HG02571 (cell line): ENCODE measurements at regions not wholly inside any gene's neighbourhood (a gene's known extent, or its start where the extent isn't known, plus 50 kb on each side); places are given as distances from the start of the nearest gene placed in this dataset.
"Not testable (repeated sequence)": the region's sequence is repeated elsewhere in the genome, so short reads cannot be mapped to it uniquely, and the experiment has no call there.

Experiments
- ATAC-seq: cut with Tn5 transposase; IDR thresholded peaks from one replicate; pipeline ENCODE4 v1.9.1; 2021; ENCODE audit warnings: mild to moderate bottlenecking, moderate library complexity; ENCODE audit not compliant: unreplicated experiment

DNA sequence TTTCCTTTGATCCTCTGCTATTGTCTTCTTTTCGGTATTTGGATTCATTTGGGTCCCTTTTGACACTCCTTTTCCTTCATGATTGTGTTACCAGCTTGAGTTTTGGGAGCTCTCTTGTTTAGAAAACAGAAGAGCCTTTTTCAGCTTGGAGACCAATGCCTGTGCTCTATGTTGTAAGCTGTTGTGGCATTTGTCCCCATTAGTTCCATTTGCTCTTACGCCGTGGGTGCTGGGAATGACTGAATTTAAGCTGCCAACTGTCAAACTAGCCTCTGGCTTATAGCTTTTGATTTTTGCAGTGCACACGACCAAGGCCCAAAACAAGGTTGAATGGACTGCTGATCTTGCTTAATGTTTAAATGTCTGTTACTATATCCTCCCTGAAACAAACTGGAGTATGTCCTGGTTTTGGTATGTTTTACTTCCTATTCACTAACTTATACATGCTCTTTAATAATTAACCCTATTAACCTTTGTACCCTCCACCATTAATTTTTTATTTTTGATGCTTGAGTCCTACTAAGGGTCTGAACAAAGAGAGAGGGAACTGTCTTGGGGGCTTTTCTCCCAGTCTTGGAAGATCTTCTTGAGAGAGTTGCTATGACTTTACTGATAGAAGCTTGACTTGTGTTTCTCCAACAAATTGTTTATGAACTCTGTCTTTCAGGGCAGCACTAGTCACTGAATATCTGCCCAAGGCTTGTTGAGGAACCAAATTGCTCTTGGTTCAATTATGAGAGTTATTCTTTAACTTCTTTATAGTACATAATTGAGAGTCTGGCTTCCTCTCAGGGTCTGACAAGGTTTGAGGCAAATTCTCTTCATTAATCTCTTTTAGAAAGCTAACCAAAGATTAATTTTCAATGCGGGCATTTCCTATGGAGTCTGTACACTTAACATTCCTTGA, 100.3 kb upstream of the SIRPG start:
- no peak for ATAC-seq

DNA sequence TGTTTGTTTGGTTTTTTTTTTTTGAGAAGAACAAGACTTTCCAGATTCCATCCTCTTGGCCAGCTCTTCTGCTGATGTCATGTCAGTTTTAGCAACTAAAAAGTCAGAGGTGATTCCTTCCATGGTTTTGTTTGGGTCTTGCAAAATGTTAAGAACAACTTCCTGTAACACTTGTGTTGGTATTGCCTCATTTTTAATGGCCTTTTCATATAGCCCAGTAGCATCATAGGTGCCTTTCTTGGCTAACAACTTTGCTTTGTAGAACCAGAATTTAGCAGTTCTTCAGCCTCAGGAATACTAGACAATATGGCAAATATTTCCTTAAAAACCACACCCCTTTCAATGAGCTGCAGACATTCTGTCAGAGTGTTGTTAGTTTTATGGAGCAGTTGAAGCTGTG, 99.5 kb upstream of the SIRPG start:
- ATAC-seq, result no peak

DNA sequence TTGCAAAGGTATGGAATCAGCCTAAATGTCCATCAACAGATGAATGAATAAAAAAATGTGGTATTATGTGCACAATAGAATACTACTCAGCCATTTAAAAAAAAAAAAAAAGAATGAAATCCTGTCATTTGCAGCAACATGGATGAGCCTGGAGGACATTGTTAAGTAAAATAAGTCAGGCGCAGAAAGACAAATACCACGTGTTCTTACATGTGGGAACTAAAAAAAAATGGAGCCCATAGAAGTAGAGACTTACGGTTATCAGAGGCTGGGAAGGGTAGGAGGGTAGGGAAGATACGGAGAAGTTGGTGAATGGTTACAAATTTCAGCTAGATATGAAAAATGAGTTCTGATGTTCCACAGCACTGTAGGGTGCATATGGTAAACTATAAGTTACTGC, 97.2 kb upstream of the SIRPG start:
- ATAC-seq, result no peak

DNA sequence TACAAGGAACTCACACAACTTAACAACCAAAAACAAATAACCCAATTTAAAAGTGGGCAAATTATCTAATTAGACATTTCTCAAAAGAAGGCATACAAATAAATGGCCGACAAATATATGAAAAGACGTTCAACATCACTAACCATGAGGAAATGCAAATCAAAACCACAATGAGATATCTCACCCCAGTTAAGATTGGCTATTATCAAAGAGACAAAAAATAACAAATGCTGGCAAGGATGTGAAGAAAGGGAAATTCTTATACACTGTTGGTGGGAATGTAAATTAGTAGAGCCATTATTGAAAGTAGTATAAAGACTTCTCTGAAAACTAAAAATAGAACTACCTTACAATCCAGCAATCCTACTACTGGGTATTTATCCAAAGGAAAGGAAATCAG, 96.7 kb upstream of the SIRPG start:
- ATAC-seq, result no peak

DNA sequence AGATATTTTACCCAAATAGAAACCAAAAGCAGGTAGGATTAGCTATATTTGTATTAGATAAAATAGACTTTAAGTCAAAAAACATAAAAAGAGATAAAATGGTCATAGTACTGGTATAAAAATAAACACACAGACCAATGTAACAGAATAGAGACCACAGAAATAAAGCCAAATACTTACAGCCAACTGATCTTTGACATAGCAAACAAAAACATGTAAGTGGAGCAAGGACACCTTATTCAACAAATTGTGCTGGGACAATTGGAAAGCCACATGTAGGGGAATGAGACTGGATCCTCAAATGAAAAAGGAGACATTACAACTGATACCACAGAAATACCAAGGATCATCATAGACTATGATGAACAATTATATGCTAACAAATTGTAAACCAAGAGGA, 94.5 kb upstream of the SIRPG start:
- ATAC-seq, result no peak

DNA sequence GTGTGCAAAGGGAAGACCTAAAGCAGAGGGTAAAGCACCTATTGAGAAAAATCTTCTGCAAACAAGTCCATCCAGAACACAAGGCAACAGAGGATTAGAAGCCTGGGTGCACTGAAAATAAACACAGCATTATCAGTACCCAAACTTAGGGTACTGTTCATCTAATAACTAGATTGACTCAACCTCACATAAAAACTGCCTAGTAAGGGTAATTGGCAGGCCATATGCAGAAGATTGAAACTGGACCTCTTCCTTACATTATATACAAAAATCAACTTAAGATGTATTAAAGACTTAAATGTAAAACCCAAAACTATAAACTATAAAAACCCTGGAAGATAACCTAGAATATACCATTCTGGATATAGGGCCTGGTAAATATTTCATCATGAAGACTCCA, 91.2 kb upstream of the SIRPG start:
- no peak for ATAC-seq

DNA sequence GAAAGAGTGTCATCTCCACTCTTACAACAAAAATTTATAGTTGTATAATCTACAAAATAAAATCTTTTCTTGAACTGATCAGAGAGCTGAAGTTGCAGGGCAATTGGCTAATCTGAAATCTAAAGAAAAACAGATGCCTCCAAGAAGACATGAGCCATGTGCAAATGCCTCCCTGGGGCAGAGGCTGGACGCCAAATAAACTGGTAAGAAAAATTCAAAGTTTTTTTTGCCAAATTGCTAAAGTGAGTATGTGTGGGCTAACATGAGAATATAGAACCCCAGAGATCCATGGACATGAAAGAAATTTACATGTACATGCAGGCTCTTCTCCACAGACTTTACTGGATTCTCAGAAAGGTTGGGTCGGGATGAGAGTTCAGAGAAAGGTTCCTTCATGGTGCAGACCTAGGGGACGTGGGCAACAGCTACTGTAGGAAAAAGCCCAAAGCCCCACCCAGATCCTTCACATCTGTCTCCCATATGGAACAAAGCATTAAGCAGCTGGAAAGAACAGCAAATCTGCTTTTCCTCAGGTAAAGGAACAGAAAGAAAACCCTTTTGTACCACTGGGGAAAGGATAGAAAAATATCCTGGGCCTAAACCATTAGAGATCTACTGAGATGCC, 90.5 kb upstream of the SIRPG start:
- ATAC-seq, result no peak

DNA sequence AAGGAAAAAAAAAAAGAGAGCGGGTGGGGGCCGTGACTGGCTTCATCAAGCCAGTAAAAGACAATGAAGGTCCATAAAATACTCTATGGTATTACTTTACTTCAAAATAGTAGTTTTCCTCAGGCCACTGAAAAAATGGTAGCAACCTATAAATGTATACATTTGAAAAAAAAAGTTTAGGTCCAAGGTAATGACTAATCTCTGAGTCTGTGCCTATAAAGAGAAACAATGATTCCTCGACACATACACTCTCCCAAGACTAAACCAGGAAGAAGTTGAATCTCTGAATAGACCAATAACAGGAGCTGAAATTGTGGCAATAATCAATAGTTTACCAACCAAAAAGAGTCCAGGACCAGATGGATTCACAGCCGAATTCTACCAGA, 84.5 kb upstream of the SIRPG start:
- not testable (repeated sequence) for ATAC-seq

DNA sequence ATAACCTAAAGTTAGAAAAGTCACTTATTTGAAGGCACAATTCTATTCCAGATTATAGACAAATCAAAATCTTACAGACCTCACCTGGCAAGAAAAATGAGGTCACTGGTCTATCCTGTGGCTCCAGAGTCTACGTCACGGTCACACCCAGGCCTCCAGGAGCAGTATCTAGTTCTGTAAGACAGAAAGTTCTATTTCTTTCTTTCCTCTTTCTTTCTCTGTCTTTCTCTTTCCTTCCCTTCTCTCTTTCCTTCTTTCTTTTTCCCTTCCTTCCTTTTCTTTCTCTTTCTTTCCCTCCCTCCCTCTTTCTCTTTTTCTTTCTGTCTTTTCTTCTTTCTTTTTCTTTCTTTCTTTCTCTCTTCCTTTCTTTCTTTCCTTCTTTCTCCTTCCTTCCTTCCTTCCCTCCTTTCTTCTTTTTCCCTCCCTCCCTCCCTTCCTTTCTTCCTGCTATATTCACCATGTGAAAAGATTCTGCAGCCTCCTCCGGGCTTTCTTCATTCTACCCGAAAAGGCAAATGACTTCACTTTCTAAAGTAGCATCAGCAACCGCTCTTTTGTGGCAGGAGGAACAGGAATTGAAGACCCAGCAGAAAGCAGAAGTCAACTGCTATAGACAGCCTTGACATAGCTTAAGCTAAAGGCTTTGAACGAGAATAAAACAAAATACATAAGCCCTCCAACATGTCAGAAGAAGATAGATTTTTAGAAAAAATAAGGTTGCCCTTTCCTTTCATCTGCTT, 83.9 kb upstream of the SIRPG start:
- ATAC-seq, result no peak

DNA sequence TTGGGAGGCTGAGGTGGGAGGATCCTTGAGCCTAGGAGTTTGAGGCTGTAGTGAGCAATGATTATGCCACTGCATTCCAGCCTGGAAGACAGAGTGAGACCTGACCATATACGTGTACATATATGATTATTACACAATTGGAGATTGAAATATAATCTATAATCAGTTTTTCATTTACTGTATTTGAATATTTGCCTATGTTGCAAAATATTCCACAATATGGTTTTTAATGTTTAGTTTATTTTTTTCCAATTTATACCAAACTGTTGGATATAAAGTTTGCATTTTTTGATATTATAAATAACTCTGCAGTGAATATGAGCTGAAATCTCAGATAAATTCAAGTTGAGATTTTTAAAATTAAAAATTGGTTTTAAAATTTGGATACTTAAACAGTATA, 79.6 kb upstream of the SIRPG start:
- no peak for ATAC-seq

DNA sequence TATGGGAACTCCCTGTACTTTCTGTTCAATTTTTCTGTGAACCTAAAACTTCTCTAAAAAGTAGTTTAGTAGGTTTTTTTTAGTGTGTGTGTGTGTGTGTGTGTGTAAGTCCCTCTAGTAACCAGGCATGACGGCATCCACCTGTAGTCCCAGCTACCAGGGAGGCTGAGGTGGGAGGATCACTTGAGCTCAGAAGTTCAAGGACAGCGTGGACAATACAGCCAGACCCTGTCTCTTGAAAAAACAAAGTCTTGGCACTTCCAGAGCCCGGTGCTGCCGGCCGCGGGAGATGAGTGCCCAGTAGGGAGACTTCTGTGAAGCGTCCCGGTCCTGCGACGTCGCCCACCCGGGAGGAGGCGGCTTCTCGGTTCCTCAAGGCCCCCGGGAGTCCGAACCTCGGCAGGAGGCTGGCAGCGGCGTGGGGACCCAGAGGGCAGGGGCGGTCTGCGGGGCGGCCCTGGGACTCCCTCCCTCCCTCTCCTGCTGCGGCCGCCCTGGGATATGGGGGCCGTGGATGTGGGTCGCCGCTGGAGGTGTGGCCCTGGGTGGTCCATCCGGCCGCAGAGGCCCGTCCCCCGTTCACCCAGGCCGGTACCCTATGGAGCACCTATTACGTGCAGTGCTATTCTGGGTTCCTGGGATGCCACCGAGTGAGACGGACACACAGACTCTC, 78.0 kb upstream of the SIRPG start:
- no peak for ATAC-seq

DNA sequence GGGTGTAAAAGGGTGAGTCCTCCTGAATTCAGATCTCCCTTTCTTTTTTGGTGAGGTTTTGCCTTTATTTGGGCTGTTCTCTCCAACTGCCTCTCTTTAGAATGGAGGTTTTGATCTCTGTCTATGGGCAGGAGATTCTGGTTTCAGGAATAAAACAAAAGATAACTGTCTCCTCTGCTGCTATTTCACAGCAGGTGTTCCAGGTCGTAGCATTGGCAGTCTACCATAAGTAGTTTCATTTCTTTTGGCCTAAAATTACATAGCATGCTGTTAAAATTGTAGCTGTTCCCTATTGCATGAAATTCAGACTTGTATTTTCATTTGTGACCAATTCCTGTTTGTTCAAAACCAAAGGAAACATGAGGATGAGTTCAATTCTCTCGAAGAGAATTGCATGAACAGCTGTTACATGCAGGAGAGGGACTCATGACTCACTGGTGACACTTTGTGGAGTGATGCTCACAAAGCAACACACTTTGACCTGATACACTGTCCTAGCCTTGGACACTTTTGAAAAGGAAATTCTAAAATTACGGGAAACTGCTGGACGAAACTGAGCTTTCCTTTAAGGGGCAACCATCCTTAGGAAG, 76.8 kb upstream of the SIRPG start:
- ATAC-seq, result no peak

DNA sequence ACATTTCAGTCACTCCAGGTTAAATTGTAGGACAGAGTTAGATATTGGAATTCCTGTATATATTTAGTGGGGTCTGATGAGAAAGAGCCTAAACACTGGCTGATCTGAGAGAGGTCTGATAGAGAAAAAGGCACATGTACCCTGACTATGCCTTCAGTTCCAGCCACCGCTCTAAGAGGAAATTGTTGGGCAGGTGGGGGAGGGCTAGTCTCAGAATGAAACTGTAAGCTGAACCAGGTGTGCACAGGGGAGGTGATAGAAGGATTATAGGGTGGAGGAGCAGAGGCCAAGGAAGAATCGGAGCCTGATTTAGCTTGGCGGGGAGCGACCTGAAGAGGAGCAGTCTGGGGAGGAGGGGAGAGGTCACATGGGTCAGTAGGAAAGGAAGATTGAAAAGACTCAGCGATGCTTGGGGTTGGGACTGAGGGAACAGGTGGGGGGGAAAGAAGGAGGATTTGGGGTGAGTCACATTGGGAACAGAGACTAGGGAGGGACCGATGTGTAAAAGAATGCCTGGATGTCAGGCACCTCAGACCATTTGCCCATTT, 74.3 kb upstream of the SIRPG start:
- ATAC-seq, result not testable (repeated sequence)

DNA sequence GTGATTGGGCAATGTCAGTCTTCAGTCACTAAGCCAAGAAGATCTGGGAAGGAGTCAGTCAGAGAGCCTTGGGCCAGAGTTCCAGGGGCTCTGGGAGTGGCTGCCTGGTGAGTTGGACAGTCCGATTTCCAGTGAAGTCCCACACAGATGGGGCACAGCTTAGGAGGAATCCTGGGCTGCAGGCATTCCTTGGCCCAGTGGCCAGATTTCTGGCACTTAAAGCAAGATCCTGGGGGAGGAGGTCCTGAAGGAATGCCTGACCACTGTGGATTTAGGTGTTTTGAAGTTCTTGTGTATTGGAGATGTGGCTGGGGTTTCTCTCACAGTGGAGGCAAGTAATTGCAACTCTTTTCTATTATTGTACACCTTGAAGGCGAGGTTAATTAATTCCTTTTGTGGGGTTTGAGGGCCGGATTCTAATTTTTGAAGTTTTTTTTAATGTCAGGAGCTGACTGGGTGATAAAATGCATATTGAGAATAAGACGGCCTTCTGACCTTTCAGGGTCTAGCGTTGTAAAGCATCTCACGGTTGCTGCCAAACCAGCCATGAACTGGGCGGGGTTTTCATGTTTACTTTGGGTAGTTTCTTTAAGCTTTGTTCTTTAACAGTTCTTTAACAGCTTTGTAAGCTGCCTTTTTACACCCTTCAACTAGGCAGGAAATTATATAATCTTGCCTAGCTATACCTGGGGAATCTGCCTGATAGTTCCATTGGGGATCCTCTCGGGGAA, 73.6 kb upstream of the SIRPG start:
- ATAC-seq, result not testable (repeated sequence)

DNA sequence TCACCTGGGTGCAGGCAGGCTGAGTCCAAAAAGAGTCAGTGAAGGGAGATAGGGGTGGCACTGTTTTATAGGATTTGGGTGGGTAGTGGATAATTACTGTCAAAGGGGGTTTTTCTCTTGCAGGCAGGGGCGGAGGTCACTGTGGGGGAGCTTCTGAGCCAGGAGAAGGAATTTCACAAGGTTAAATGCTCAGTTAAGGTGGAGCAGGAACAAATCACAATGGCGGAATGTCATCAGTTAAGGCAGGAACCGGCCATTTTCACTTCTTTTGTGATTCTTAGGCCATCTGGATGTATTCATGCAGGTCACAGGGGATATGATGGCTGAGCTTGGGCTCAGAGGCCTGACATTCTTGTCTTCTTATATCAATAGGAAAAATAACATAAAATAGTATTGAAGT, 69.7 kb upstream of the SIRPG start:
- ATAC-seq, result not testable (repeated sequence)

DNA sequence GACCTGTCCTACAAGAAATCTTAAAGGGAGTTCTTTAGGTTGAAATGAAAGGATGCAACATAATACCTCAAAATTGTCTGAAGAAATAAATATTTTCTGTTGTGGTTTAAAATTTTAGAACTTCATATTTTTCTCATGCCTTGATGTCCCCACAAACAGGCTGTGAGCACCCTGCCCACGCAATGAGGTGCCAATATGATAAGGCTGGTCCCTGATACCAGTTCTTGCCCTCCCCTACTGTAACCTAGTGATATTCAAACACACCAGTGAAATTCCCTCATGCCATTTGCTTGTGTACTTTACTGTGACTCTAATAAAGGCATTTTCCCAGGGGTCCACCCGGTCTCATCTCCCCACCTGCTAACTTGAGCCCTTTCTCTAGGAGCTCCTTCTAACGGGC, 67.3 kb upstream of the SIRPG start:
- no peak for ATAC-seq

DNA sequence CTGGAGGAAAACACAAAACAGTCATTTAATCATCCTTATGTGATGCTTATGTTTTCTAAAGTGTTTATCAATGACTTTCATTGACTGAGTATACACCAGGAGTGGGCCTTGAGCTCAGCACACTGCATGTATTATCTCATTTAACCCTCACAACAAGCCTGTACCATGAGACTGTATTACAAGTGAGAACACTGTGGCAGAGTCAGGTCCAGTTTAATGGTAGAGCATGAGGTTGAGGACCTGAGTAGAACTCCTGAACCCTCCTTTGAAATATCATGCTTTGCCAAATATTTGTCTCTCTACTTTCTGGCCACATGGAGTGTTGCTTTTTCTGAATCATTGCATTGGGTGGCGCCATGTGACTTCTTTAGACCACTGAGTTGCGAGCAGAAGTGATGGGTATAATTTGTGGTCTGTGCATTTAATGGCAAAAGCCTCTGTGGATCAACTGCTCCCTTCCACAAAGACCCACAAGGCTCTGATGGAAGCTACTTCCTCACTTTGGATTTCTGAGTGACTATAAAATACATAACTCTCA, 65.0 kb upstream of the SIRPG start:
- no peak for ATAC-seq

DNA sequence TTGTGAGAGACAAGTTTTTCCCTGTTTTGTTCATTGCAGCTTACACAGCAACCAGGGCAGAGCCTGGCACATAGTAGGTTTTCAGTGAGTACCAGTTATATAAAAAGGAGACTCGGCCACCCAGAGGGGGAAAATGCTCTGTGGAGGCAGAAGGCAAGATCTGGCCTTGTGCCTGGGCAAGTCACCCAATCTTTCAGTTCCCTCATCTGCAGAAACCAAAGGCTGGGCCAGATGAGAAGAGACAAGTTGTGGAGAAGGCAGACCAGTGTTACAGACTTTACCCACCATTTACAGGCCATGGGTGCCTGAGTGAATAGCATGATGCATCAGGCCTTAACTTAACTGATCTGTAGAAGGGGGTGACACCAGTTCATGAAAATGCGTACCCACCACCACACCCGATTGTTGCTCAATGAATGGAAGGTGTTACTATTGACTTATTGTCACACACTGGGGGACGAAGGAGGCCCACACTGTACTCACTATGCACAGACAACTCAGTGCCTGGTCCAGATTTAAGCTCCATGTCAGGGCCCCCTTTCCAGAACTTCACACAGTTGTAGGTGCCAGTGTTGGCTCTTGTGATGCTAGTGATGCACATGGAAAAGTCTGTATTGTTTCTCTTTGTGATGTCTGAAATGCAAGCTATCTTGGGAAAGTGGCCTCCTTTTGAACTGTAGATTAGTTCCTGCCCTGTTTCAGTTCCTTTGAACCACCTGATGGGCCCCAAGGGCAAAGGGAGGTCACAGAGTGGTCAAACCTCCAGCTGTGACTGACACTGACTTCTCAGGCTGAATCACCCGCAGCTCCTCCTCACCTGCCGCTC, 64.3 kb upstream of the SIRPG start:
- no peak for ATAC-seq
